Amniotic epithelial cell (primary cell): ENCODE measurements at regions not wholly inside any gene's neighbourhood (a gene's known extent, or its start where the extent isn't known, plus 50 kb on each side); places are given as distances from the start of the nearest gene placed in this dataset.

ENCODE experiments used
- DNase-seq: peaks from one replicate; pipeline ENCODE4 v3.0.0-alpha.2; 2010; ENCODE audit warnings: low read depth

- no peak for DNase-seq
Measured at GRCh38 chr21:28344985-28345384, 647.7 kb downstream of the LTN1 start.

GRCh38 chr21:28342212-28342810, 650.4 kb downstream of the LTN1 start:
- peak; percentile 15 for DNase-seq

GRCh38 chr21:28339403-28339802, 653.3 kb downstream of the LTN1 start:
- no peak for DNase-seq

DNA sequence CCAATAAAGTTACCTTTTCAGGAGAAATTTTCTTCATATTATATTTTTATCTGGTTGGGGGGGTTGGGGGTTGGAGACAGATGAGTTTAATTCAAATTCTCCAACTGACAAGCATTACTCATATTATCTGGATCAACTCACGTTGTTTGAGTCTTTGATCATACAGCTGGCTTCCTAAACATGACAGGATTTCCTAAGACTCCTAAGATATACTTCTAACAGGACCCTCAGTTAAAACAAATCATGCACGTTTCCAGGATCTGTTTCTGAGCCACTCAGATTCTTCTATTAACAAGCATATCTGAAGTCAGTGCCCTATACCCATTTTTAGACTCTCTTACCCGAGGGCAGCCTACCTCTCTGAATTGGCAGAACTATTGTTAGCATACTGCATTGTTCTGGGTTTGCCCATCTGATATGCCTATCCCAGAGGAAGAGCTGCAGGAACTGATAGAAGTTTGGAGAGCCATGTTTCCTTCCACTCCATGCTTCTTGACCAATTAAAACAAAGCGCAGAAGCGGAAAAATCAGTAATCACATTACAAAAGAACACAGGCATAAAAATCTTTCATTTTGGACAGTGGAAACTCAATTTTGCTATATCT, 653.9 kb downstream of the LTN1 start:
- DNase-seq = no peak

DNA sequence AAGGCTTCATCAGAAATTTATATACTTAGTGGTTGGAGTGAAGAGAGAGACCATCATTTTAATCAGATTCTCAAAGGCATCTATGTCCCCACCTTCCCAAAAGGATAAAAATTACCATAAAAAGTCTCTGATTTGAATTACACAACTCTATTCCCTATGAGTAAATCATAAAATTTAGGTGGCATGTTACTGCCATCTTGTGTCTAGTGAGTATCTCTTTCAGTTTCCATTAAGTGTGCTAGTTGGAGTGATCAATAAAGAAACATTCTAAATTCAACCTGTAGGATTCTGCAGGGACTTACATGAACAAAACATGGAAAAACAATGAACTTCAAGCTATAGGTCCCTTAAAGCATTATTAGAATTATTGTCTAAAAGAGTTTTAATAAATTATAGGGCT, 655.4 kb downstream of the LTN1 start:
- DNase-seq = peak; percentile 61

- peak; percentile 88 for DNase-seq
Measured at GRCh38 chr21:28336314-28336713, 656.4 kb downstream of the LTN1 start.

DNA sequence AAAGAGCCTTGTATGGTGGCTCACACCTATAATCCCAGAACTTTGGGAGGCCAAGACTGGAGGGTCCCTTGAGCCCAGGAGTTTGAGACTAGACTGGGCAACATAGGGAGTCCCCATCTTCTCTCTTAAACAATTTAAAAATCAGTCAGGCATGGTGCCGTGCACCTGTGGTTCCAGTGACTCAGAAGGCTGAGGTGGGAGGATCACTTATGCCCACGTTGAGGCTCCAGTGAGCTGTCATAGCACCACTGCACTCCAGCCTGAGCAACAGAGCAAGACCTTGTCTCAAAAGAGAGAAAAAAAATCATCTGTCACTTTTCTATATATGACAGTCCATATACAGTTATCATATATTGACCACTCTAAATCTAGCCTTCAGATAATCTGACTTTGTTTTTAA, 658.3 kb downstream of the LTN1 start:
- peak; percentile 60 for DNase-seq

DNA sequence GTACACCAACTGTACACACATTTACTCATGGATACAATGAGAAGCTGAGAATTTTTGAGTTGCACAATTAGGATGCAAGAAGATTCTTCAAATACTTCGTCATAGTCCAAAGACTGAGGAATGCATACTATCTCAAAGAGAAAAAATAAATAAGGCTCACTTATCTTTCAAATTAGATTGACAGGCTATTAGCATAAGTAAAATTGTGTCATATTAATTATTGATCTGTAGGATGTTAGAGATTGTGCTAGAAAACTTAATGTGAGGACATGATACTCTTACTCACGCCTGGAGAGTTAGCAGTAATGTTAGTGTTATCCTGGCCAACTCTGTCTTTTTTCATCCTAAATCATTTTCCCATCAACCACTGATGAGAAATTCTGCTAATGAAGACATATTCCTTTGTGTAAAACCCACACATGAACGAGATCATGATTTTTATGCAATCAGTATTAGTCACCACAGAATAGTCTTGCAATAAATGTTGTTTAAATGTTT, 659.0 kb downstream of the LTN1 start:
- peak; percentile 94 for DNase-seq

GRCh38 chr21:28332796-28333195, 659.9 kb downstream of the LTN1 start:
- no peak for DNase-seq

DNA sequence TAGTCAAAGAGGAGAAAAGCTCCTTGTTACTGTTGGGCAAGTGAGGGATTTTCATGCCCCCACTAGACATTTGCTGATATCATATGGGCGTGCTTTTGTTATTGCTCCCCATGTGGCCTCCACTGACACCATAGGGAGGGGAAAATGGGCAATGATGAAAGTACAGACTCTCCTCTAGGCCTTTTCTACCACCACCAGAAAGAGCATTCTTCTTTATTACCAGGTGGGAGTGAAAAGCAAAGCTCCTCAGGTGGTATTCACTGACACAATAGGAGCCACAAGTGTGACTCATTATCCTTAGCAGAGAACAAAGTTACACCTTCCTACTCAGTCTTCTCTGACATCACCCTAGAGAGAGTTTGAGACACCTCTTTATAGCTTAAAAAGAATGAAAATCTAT, 667.1 kb downstream of the LTN1 start:
- no peak for DNase-seq

- DNase-seq = no peak
Measured at GRCh38 chr21:28324690-28325089, 668.0 kb downstream of the LTN1 start.

DNA sequence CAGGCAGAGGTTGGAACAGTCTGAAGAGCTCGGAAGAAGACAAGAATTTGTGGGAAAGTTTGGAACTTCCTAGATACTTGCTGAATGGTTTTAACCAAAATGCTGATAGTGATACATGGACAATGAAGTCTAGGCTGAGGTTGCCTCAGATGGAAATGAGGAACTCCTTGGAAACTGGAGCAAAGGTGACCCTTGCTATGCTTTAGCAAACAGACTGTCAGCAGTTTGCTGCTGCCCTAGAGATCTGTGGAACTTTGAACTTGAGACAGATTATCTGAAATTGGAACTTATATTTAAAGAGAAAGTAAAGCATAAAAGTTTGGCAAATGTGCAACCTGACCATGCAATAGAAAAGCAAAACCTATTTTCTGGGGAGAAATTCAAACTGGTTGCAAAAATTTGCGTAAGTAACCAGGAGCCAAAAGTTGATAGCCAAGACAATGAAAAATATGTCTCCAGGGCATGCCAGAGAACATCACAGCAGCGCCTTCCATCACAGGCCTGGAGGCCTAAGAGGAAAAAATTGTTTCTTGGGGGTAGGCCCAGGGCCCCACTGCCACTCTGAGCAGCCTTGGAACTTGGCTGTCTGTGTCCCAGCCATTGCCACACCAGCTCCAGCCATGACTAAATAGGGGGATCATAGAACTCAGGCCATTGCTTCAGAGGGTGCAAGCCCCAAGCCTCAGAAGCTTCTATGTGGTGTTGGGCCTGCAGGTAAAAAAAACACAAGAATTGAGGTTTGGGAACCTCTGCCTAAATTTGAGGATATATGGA, 675.3 kb downstream of the LTN1 start:
- DNase-seq = no peak

GRCh38 chr21:28311411-28312190, 681.1 kb downstream of the LTN1 start:
- no peak for DNase-seq

GRCh38 chr21:28310711-28311110, 682.0 kb downstream of the LTN1 start:
- no peak for DNase-seq

DNA sequence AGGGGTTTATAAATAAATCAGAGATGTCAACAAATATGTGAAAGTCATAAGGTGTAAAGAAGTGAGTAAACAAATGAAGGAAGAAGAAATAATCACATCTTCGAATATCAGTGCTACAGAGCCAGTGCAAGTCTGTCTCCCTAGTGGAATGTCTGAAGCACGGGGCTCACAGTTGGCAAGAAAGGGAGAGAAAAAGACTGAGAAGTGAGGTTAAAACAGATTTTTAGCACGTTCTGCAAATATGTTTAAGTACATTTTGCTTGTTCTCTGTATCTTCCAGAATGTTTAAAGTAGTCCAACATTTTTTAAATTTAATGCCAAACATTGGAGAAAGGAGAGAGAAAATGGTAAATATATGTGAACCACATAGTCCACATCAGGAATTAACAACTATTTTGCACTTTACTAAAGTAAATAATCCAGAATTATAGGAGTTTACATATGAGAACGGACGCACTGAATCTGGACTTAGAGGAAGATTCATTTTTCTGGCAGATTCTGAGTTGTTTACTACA, 682.4 kb downstream of the LTN1 start:
- no peak for DNase-seq

GRCh38 chr21:28309596-28309995, 683.1 kb downstream of the LTN1 start:
- DNase-seq = no peak

- DNase-seq = peak; percentile 10
Measured at GRCh38 chr21:28308516-28308915, 684.2 kb downstream of the LTN1 start.

- no peak for DNase-seq
Measured at GRCh38 chr21:28299946-28300345, 692.7 kb downstream of the LTN1 start.

DNA sequence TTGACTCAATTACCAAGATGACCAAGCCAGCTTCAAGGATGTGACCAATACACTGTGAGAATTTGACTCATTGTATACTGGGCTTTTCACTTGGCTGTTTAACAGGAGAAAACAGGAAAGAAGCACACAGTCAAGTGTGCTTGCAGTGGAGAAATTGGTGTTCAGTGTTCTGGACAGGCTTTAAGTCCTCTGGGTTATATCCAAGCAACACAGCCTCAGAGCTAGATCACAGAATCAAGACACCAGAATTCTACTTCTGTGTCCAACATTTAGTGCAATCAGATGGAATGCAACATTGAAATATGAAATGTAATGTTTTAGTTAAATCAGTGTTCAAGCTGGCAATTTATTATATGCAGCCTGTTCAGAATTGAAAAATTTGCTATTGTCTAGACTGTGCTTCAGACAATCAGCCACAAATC, 694.4 kb downstream of the LTN1 start:
- peak; percentile 12 for DNase-seq

GRCh38 chr21:28294051-28294450, 698.6 kb downstream of the LTN1 start:
- peak; percentile 93 for DNase-seq

DNA sequence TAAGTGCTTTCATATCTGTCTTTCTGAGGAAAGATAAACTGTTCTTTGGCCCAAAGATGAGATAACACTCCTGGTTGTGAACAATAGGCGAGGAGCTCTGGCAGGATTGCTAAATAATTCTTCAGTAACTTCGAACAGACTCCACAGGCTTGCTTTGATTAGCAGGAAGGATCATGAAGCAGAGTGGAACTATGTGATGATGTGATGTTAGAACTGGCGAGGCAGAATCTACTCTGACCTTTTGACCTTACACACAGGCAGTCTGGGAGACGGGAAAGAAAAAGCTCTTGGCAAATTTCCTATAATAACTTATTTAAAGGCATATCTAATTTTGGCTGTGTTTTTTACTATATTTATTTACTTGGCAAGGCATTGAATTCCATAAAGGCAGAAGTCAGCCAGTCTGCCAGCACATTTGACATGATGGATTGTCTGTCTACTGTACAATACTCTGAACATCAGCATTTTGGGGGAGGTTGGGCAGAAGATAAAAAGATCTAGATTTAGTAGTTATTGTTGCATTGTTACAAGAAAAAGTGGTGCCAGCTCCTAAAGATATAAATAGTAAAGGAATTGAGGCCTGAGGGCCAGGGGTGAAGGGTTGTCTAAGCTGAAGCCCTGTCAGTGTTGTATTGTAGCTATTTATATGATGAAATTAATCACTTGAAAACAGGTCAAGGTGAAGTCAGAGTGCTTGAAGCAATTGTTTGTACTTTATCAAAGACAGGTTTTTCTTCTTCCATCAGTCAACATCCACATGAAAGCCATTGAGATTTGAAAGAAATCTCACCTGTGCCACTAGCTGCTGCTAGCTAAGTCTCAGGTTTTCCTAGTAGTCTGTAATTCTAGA, 708.8 kb downstream of the LTN1 start:
- DNase-seq = peak; percentile 98
